ENCODE measurements at regions not wholly inside any gene's neighbourhood (a gene's known extent, or its start where the extent isn't known, plus 50 kb on each side); places are given as distances from the start of the nearest gene placed in this dataset.

DNA sequence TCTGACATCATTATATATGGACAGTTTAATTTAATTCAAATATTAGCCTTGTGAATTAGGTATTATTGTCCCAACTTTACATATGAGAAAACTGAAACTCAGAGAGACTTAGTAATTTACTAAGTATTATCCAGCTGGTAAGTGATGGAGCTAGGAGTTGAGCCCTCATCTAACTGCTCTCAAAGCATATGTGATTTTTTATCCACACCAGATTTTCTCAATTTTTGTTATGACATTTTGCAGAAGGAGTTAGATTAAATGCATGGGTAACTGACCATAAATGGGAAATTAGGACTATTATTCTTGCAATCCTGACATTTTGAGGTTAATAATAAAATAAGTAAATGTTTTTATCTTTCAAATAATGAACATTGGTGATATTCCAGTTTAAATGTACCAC is 778.3 kb upstream of the SORCS1 start:
- no peak overlapping the region for H3K27ac ChIP-seq (ENCODE audit: low read depth, low read length)
- no peaks in the 10 kb centered on the region for H3K36me3 ChIP-seq (ENCODE audit: low read length)
- H3K9me3 ChIP-seq (ENCODE audit: insufficient read depth, low read length): no peaks in the 10 kb centered on the region
- H3K9ac ChIP-seq (ENCODE audit: low read length): no peak overlapping the region
- H3K79me2 ChIP-seq (ENCODE audit: insufficient read depth, low read length): no peaks in the 10 kb centered on the region
- H3K27me3 ChIP-seq (ENCODE audit: low read length): no peaks in the 10 kb centered on the region
- no peak overlapping the region for H2AFZ ChIP-seq (ENCODE audit: low read depth, low read length, severe bottlenecking)
- no peak overlapping the region for H3K4me2 ChIP-seq (ENCODE audit: low read depth, low read length, poor library complexity, severe bottlenecking)
- H4K20me1 ChIP-seq (ENCODE audit: low read depth, low read length): no peaks in the 10 kb centered on the region
- H3K4me3 ChIP-seq (ENCODE audit: insufficient read depth, low read length, poor library complexity, severe bottlenecking): no peak overlapping the region
- TF ChIP-seq, protein P1, sequence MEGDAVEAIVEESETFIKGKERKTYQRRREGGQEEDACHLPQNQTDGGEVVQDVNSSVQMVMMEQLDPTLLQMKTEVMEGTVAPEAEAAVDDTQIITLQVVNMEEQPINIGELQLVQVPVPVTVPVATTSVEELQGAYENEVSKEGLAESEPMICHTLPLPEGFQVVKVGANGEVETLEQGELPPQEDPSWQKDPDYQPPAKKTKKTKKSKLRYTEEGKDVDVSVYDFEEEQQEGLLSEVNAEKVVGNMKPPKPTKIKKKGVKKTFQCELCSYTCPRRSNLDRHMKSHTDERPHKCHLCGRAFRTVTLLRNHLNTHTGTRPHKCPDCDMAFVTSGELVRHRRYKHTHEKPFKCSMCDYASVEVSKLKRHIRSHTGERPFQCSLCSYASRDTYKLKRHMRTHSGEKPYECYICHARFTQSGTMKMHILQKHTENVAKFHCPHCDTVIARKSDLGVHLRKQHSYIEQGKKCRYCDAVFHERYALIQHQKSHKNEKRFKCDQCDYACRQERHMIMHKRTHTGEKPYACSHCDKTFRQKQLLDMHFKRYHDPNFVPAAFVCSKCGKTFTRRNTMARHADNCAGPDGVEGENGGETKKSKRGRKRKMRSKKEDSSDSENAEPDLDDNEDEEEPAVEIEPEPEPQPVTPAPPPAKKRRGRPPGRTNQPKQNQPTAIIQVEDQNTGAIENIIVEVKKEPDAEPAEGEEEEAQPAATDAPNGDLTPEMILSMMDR (IDR thresholded peaks at IDR 0.05; ENCODE audit: insufficient read depth, low read length, poor library complexity, severe bottlenecking): no peak
- TF ChIP-seq EZH2phosphoT487 (conservative IDR thresholded peaks at IDR 0.05; ENCODE audit: low read length): no peak
- no peaks in the 10 kb centered on the region for H3F3A ChIP-seq (ENCODE audit: insufficient read depth)
- no peaks in the 10 kb centered on the region for H3K9me2 ChIP-seq (replicated peaks; ENCODE audit: insufficient read depth, low read length)

DNA sequence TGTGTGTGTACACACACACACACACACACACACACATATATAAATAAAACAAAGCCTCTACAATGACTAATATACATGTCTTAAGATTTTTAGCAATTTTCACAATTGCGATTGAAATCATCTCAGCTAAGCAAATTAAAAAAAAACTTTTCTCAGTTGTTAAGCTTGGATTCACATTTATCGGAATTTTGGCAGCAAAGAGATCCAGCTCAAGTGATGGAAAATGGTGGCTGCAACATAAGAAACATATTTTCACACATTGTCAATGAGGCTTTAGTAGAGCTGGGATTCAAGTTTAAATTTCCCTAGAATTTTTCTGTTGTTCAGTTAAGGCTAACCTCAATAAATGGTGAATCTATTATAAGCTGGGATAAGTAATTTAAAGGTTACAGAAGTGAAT is 768.6 kb upstream of the SORCS1 start:
- Histone ChIP-seq H3K27ac (ENCODE audit: low read depth, low read length) (no peak overlapping the region), H3K79me2 (ENCODE audit: insufficient read depth, low read length) (no peaks in the 10 kb centered on the region), H3K4me2 (ENCODE audit: low read depth, low read length, poor library complexity, severe bottlenecking) (no peak overlapping the region), H3K4me3 (ENCODE audit: insufficient read depth, low read length, poor library complexity, severe bottlenecking) (no peak overlapping the region), H4K20me1 (ENCODE audit: low read depth, low read length) (no peaks in the 10 kb centered on the region), H3K9ac (ENCODE audit: low read length) (no peak overlapping the region), H2AFZ (ENCODE audit: low read depth, low read length, severe bottlenecking) (no peak overlapping the region), H3F3A (ENCODE audit: insufficient read depth) (no peaks in the 10 kb centered on the region), H3K9me3 (ENCODE audit: insufficient read depth, low read length) (no peaks in the 10 kb centered on the region), H3K36me3 (ENCODE audit: low read length) (no peaks in the 10 kb centered on the region), H3K27me3 (ENCODE audit: low read length) (no peaks in the 10 kb centered on the region), H3K9me2 (replicated peaks; ENCODE audit: insufficient read depth, low read length) (no peaks in the 10 kb centered on the region)
- TF ChIP-seq, protein P1 (IDR thresholded peaks at IDR 0.05; ENCODE audit: insufficient read depth, low read length, poor library complexity, severe bottlenecking): no peak
- no peak for TF ChIP-seq EZH2phosphoT487 (conservative IDR thresholded peaks at IDR 0.05; ENCODE audit: low read length)

DNA sequence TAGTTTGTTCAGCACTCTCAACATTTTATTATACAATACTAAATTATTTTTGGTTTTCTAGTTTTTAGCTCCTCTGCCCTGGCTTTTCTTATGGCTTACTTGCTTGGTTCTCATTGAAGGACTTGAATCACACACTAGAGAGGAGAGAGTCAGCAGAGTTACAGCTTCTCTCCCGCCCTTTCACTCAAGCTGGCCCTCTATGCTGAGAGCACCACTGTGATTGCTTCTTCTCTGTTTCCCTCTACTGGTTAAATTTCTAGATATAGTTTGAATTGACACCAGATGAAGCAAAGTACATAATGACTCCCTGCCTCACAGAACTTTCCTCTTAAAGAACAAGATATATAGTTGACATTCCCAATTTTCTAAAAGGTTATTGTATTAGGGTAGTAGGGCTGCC is 767.3 kb upstream of the SORCS1 start:
- no peaks in the 10 kb centered on the region for H3K9me2 ChIP-seq (replicated peaks; ENCODE audit: insufficient read depth, low read length)
- no peak overlapping the region for H3K9ac ChIP-seq (ENCODE audit: low read length)
- TF ChIP-seq EZH2phosphoT487 (conservative IDR thresholded peaks at IDR 0.05; ENCODE audit: low read length): no peak
- TF ChIP-seq, protein P1 (IDR thresholded peaks at IDR 0.05; ENCODE audit: insufficient read depth, low read length, poor library complexity, severe bottlenecking): no peak
- no peaks in the 10 kb centered on the region for H3K79me2 ChIP-seq (ENCODE audit: insufficient read depth, low read length)
- no peaks in the 10 kb centered on the region for H3K9me3 ChIP-seq (ENCODE audit: insufficient read depth, low read length)
- H3K4me2 ChIP-seq (ENCODE audit: low read depth, low read length, poor library complexity, severe bottlenecking): no peak overlapping the region
- H2AFZ ChIP-seq (ENCODE audit: low read depth, low read length, severe bottlenecking): no peak overlapping the region
- H3K27me3 ChIP-seq (ENCODE audit: low read length): no peaks in the 10 kb centered on the region
- H3K27ac ChIP-seq (ENCODE audit: low read depth, low read length): no peak overlapping the region
- H3F3A ChIP-seq (ENCODE audit: insufficient read depth): no peaks in the 10 kb centered on the region
- no peaks in the 10 kb centered on the region for H3K36me3 ChIP-seq (ENCODE audit: low read length)
- no peaks in the 10 kb centered on the region for H4K20me1 ChIP-seq (ENCODE audit: low read depth, low read length)
- no peak overlapping the region for H3K4me3 ChIP-seq (ENCODE audit: insufficient read depth, low read length, poor library complexity, severe bottlenecking)
